ENCODE measurements at regions not wholly inside any gene's neighbourhood (a gene's known extent, or its start where the extent isn't known, plus 50 kb on each side); places are given as distances from the start of the nearest gene placed in this dataset.

GRCh38 chr2:138293045-138293444, 208.5 kb upstream of the SPOPL start:
- no peaks in the 10 kb centered on the region for H3K4me1 ChIP-seq
- DNase-seq (no peak), ATAC-seq (no peak)
- intact Hi-C loops (cut with DNase I): no loop called here
- H3K27ac ChIP-seq: no peak overlapping the region
- no peak overlapping the region for H3K4me3 ChIP-seq
- TF ChIP-seq, protein P1, sequence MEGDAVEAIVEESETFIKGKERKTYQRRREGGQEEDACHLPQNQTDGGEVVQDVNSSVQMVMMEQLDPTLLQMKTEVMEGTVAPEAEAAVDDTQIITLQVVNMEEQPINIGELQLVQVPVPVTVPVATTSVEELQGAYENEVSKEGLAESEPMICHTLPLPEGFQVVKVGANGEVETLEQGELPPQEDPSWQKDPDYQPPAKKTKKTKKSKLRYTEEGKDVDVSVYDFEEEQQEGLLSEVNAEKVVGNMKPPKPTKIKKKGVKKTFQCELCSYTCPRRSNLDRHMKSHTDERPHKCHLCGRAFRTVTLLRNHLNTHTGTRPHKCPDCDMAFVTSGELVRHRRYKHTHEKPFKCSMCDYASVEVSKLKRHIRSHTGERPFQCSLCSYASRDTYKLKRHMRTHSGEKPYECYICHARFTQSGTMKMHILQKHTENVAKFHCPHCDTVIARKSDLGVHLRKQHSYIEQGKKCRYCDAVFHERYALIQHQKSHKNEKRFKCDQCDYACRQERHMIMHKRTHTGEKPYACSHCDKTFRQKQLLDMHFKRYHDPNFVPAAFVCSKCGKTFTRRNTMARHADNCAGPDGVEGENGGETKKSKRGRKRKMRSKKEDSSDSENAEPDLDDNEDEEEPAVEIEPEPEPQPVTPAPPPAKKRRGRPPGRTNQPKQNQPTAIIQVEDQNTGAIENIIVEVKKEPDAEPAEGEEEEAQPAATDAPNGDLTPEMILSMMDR (IDR thresholded peaks at IDR 0.05): no peak
- no peaks in the 10 kb centered on the region for H3K9me3 ChIP-seq
- H3K27me3 ChIP-seq: no peaks in the 10 kb centered on the region
- no peaks in the 10 kb centered on the region for H3K36me3 ChIP-seq

DNA sequence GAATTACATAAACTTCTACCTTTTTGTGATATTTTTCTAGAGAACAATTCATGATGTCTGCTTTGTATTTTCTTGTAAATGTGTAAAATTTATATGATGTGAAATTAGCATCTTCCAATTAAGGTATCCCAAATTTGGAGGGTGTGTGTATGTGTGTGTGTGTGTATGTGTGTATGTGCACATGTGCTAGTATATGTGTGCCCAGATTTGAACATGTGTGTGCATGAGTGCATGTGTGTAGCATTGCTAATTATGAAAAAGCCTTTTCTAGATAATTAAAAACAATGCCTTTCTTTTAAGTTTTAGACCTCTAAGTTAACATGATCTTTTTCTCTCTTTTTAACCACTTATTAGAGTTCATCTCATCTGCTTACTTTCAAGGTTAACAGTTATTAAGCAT, 208.0 kb upstream of the SPOPL start:
- no peaks in the 10 kb centered on the region for H3K36me3 ChIP-seq
- no peaks in the 10 kb centered on the region for H3K4me1 ChIP-seq
- intact Hi-C loops (cut with DNase I): no loop called here
- TF ChIP-seq, protein P1 (IDR thresholded peaks at IDR 0.05): no peak
- no peak overlapping the region for H3K27ac ChIP-seq
- H3K27me3 ChIP-seq: no peaks in the 10 kb centered on the region
- ATAC-seq (no peak), DNase-seq (no peak)
- no peaks in the 10 kb centered on the region for H3K9me3 ChIP-seq
- no peak overlapping the region for H3K4me3 ChIP-seq

DNA sequence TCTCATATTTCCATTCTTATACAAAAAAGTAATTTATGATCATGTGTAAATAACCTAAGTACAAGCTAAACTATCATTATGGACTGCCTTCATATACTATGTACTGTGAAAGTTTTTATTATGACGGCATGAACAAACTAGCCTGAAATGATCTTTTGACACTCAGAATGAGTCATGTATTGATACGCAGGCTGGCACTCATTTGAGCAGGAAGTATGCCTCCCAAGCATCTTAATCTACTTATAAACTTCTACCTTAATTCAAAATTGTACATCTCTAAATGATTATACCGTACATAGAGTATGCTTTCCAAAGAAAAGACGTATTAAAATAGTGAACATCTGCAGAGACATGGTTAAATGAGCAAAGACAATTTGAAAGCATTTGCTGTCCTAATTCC, 207.1 kb upstream of the SPOPL start:
- TF ChIP-seq, protein P1 (IDR thresholded peaks at IDR 0.05): no peak
- Histone ChIP-seq H3K9me3 (no peaks in the 10 kb centered on the region), H3K27ac (no peak overlapping the region), H3K27me3 (no peaks in the 10 kb centered on the region), H3K4me3 (no peak overlapping the region), H3K36me3 (no peaks in the 10 kb centered on the region), H3K4me1 (no peaks in the 10 kb centered on the region)
- intact Hi-C loops (cut with DNase I): no loop called here
- ATAC-seq: no peak
- DNase-seq: no peak

DNA sequence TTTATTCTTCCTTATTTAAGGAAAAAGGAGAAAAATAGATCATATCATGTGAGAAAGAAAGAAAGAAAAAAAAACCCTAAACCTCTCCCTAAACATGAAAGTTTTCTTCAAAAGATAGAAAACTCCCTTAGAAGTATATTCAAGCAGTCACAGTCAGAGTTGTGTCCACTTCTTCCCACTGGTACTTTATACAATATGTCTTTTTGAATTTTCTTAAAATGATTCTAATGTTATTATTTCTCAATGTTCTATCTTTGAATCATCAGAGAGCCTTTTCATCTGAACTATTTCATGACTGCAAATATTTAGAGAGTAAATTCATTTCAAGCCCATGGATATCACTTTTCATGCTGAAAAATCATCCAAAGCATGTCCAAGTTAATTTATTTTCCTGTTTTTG, 205.2 kb upstream of the SPOPL start:
- Histone ChIP-seq H3K9me3 (no peaks in the 10 kb centered on the region), H3K4me3 (no peak overlapping the region), H3K27ac (no peak overlapping the region), H3K27me3 (no peaks in the 10 kb centered on the region), H3K4me1 (no peaks in the 10 kb centered on the region), H3K36me3 (no peaks in the 10 kb centered on the region)
- TF ChIP-seq, protein P1 (IDR thresholded peaks at IDR 0.05): no peak
- no peak for ATAC-seq
- intact Hi-C loops (cut with DNase I): no loop called here
- DNase-seq: no peak

GRCh38 chr2:138298120-138298814, 203.3 kb upstream of the SPOPL start:
- no peaks in the 10 kb centered on the region for H3K36me3 ChIP-seq
- no peaks in the 10 kb centered on the region for H3K4me1 ChIP-seq
- intact Hi-C loops (cut with DNase I): no loop called here
- H3K27ac ChIP-seq: no peak overlapping the region
- H3K27me3 ChIP-seq: no peaks in the 10 kb centered on the region
- TF ChIP-seq, protein P1 (IDR thresholded peaks at IDR 0.05): no peak
- H3K9me3 ChIP-seq: no peaks in the 10 kb centered on the region
- ATAC-seq: no peak
- peak; percentile 23 for DNase-seq
- H3K4me3 ChIP-seq: no peak overlapping the region

GRCh38 chr2:138298900-138299299, 202.7 kb upstream of the SPOPL start:
- no peak for DNase-seq
- no peak for ATAC-seq

More at GRCh38 chr2:138298900-138299299, 202.7 kb upstream of the SPOPL start:
- Histone ChIP-seq H3K36me3 (no peaks in the 10 kb centered on the region), H3K4me3 (no peak overlapping the region), H3K4me1 (no peaks in the 10 kb centered on the region), H3K27ac (no peak overlapping the region), H3K27me3 (no peaks in the 10 kb centered on the region), H3K9me3 (no peaks in the 10 kb centered on the region)
- TF ChIP-seq, protein P1 (IDR thresholded peaks at IDR 0.05): no peak
- intact Hi-C loops (cut with DNase I): no loop called here
